Activated CD4-positive, alpha-beta T cell treated with anti-CD3 and anti-CD28 coated beads, Interleukin-2, amount 50 U/mL, for 48 hours (primary cell): ENCODE measurements at regions not wholly inside any gene's neighbourhood (a gene's known extent, or its start where the extent isn't known, plus 50 kb on each side); places are given as distances from the start of the nearest gene placed in this dataset.

ENCODE experiments used
- DNase-seq, 2 experiments: peaks; one replicate each; pipeline ENCODE4 v3.0.0-alpha.2; 2020

DNA sequence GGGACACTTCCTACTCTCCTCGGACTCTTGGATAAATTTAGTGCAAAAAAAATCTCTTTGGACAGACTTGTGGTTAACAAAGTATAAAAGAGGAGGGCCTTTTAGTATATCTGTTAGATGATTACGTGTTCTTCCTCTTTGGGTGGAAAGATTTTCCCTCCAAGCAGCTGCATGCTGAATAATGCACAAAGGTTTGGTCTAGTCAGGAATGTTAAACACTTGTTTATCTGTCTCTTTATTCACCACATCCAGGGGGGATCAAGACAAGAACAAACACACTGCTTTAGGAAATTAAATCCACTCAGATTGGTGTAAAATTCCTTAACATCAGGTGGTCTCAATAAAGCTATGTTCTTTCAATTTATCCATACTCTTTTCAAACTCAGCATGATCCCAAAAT is 260.9 kb upstream of the CHD6 start:
- no peak for DNase-seq

DNA sequence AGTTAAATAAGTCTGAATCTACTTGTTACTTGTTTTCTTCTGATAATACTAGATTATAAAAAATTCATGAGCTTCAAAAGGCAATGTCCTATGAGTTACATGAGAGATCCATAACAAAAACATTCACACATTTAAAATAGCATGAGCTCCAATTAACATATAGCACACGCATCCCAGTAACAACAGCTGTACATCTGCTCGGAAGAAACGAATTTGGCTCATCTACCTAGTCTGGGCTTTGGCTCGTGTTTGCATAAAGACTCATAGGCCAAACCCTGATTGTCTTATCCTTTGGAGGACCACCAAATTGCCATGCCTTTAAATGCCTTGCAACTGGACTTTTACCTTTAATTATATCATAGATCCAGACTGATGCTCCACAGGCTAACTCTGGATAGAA is 259.7 kb upstream of the CHD6 start:
- no peak for DNase-seq

DNA sequence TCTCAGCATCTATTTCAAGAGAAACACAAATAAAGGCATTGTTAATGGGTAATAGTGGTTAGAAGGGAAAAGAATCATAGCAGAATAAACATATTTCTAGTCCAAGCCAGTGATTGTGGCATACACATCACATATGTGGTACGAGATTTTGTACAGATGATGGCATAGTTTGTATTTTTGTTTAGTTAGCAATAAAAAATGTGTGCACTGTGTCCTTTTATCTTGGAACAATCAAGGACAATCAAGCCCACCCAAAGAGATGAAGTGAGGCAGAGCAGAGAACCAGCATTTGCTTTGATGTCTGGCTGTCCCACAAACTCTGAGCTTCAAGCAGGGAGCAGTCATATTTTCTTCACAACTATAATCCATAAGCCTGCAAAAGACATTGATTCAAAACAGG is 256.5 kb upstream of the CHD6 start:
- no peak for DNase-seq

DNA sequence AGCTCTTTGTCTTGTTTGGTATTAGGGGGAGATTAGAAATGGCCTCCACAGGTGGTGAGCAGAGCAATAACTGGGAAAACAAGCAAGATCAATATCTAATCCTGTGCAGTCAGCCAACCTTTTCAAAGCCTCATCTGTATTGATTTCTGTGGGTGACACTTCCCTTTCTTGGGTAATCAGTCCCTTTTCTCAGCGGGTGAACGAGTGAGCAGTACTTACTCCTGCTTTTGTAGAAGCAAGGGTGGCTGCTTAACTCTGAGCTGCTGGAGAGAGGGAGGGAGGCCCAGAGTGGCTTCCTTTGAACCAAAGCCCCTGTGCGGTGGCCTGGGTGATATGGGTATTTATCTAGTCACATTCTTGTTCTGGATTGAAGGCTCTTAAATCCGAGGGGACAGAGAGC is 254.8 kb upstream of the CHD6 start:
- no peak for DNase-seq

- DNase-seq, result no peak
Observed at GRCh38 chr20:41870869-41871462, 252.8 kb upstream of the CHD6 start.

GRCh38 chr20:41869261-41869660 is 251.1 kb upstream of the CHD6 start:
- no peak for DNase-seq

DNA sequence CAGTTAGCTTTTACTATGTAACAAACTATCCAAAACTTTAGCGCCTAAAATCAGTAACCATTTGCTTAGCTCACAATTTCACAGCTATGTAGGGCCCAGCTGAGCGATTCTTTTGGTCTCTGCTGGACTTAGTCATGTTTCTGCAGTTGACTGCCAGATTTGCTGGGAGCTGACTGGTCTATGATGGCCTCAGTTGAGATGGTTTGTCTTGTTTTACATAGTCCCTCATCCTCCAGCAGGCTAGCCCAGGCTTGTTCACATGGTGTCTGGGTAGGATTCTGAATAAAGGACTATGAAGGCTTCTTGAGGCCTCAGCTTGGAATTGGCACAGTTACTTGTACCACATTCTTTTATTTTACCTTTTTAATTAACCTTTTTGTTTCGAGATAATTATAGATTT is 247.8 kb upstream of the CHD6 start:
- DNase-seq, result no peak

- DNase-seq, result no peak
Observed at GRCh38 chr20:41862476-41862875, 244.3 kb upstream of the CHD6 start.

DNA sequence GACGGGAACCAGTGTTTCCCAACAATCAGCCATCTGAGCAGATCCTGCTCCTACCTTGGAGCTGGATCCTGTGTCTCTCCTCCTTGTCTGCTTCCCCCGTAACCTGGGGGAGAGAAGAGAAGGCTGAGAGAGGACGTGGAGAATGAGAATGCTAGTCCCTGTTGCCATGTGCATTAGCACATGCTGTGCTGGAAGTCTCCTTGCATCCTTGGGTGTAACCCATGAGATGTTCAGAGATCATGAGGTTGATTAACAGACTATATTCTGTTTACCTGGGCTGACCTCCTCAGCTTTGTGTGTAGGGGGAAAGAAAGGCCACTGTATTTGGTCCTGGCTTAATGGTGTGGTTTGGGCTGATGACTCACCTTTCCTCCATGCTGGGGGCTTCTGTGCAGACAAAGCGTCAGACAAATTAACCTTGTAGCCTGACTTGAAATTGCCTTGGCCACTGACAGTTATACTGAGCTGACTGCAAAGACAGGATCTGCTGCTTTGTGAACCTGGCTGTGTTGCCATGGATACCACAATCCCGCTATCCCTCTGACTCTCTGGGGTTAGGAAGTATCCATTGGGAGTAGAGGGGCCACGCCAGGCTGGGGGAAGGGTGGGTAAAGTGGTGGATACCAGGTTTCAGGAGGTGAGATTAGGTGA is 243.7 kb upstream of the CHD6 start:
- DNase-seq, result no peak

DNA sequence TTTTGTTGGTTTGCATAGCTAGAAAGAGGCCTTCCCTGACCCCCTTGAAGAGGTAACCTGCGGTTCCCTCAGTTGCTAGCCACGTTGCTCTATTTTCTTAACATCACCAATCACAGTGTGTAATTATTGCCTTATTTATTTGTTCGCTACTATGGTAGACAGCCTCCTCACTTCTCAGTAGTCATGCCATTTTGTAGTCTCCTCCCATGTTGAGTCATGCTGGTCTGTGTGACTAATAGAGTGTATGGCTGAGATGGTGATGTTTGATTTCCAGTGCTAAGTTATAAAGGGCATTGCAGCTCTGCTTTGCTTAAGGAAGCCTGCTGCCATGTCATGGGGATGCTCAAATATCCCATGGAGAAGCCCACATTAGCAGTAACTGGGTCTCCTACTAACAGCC is 236.6 kb upstream of the CHD6 start:
- DNase-seq, result no peak

- no peak for DNase-seq
Observed at GRCh38 chr20:41853806-41854205, 235.6 kb upstream of the CHD6 start.

- DNase-seq, result no peak
Observed at GRCh38 chr20:41848180-41848579, 230.0 kb upstream of the CHD6 start.

DNA sequence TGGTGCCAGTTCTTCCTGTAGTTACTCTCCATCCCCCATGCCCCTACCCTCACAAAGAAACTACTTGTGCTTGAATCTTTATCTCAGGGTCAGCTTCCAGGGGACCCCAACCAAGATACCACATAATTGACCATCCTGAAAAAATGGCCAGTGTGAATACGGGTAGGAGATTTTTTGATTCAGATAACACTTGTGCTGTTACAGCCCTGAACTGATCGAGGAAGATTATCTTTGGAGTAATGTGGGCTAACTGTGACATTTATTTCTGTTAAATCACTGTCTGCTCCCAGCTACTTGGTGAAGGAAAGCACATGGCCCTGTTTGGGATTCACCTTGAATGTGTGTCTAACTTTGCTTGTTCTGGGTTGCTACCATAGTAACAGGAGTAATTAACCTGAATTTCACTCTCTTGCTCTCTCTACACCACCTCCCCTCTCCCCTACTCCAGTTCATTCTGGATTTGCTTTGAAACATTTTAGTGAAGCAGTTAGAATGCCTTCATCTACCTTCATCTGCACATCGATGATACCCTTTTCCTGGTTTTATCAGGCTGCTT is 219.6 kb upstream of the CHD6 start:
- no peak for DNase-seq

DNA sequence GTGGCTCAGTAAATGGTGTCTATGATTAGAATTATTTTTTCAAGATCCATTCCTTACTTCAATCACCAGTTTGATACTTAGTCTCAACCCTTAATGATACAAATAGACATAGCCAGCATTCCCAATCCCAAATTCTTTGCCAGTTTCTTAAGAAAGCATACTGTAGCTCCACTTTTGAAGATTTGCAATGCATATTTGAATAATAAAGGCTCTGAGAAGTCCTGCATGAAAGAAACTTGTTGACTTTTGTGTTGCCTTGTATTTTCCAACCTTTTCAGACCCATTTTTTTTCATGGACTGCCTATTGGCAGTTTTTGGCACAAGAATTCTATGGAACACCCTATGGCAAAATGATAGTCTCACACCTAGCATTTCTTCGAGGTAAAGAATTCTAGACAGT is 215.6 kb upstream of the CHD6 start:
- no peak for DNase-seq

GRCh38 chr20:41830702-41831101 is 212.5 kb upstream of the CHD6 start:
- no peak for DNase-seq

DNA sequence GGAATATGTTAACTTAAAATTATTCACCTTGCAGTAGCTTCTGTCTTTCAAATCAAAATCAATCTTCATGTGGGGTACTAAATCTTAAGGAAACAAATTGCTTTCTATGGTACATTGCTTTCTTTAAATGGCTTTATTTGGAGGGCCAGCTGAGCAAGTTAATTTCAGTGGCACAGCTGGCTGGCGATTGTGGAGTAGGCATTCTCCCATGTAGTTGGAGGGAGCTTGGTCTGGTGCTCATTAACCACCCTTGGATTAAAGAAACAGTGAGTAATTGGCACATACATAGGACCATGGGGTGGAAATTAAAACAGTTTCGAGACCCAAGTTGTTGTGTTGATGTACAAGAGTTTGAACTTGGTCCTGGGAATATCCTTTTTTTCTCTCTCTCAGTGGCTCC is 201.3 kb upstream of the CHD6 start:
- DNase-seq, result no peak

DNA sequence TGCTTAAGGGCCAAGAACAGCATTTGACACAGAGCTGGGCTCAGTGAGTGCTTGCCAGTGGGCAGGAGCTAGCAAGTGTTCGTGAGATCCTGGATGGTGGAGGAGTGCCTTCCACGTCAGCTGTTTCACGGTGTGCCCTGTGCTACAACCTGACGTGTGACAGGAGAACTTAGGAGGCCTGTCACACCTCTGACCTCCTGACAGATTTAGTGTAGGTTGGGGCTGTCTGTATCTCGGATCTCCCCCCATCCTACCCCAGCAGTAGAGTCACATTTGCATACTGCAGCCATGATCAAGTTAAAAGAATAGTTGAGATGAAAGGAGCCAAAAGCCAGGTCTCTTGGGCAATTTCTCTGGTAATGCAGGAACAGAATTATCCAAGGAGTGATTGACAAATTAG is 200.8 kb upstream of the CHD6 start:
- DNase-seq, result no peak

DNA sequence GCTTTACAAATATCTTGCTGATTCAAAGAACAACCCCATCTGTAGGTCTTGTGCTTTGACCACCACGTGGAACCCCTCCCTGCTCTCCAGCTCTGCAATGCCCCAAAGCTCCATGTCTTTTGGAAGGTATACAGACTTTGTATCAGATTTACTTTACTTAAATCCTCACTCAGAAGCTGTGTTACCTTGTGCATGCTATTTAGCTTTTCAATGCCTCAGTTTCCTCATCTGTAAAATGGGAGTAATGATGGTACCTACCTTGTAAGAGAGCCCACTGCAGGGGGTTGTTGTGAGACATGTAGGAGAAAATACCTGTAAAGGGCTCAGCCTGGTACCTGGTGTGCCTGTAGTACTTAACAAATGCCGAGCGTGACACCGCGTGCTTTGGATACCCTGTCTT is 200.2 kb upstream of the CHD6 start:
- no peak for DNase-seq

- no peak for DNase-seq
Observed at GRCh38 chr20:41811456-41811855, 193.3 kb upstream of the CHD6 start.

DNA sequence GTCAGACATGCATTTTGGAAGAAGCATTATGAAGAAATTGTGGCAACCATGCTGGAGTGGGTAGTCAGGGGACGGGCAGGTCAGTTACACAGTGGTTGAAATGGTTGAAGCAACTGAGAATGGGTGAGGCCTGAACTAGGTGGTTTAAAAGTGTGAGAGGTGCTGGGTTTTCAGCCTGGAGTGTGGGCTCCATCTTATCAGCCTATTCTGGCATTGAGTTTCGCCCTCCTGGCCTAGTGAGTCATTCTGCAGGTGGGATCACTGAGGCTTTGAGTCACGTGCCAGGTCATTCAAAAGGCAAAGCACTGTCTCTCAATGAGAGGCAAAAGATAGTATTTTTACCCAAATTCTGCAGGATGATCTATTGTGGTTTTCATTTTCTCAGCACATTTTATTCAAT is 181.9 kb upstream of the CHD6 start:
- DNase-seq, result no peak

DNA sequence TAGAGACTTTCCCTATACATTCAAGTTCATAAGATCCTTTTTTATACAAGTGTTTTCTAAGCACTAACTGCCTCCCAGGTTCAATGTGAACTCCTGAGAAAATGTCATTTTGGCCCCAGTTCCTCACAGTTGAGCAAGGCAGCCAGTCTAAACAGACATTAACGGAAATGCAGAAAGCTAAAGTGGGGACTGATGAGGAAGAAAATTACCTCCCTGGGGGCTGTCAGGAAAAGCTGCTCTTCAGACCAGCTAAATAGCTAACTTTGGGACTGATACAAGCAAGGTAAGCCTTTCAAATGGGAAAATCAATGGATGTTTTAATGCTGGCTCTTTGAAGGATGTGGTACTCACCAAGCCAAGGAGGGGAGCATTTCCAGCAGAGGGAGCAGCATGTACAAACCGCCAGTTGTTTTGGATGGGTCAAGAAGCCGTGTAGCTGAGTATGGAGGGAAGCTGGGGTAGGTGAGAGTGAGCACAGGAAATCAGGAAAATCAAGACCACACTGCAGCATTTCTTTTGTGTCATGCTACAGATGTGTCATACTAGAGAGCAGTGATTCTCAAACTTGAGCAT is 180.8 kb upstream of the CHD6 start:
- DNase-seq, result no peak

DNA sequence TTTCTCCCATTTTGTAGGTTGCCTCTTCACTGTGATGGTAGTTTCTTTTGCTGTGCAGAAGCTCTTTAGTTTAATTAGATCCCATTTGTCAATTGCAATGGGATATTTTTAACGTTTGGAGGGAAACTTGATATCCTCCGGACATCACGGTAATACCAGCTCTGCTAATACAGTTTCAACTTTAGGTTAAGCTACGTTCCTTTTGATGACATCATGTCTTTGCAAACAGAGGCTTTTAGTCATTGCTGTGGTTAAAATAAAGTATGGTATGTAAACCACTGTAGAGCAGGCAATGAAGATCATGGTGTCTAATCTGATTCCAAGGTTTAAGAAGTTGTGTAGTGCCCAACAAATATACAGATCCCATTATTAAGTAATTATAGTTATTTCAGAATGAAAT is 168.0 kb upstream of the CHD6 start:
- DNase-seq, result no peak

DNA sequence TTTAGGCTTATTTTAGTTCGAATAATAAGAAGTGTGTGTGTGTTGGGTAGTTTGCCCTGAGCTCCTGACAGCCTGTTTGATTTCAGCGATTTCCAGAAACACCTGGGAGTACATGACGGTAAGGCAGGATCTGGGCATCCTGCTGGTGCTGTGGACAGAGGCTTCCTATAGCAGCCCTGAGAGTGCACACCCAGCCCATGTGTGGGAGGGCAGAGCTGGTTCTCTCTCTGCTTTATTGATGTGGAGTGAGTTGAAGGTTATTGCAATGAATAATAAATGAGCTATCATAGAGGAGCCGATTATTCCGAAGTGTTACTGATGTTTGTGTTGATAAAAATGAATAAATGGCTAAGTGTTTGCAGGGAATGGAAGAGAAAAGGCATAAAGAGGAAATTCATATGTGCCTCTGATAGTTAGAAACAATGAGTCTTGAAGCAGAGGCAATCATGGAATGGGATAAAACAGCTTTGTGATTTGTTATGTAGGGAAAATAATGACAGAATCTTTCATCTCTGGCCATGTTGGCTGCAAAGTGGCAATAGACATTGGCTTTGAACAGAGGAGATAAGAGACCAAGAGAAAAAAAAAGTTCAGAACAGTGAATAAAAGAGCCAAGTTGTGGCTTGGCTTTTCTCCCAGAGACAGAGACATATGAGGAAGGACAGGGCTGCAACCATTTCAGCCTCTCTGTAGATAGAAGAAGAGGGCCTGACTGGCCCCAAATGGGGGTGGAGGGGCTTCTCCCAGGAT is 166.2 kb upstream of the CHD6 start:
- no peak for DNase-seq
